ENCODE measurements at regions not wholly inside any gene's neighbourhood (a gene's known extent, or its start where the extent isn't known, plus 50 kb on each side); places are given as distances from the start of the nearest gene placed in this dataset.

GRCh38 chr16:87163637-87164036 is 153.6 kb downstream of the C16orf95 start:
- TF ChIP-seq CTCF (conservative IDR thresholded peaks at IDR 0.05; ENCODE audit: control insufficient read depth, insufficient read depth, low read depth, low read length) = no peak
- no peak for DNase-seq (ENCODE audit: low read depth)
- H3K4me3 ChIP-seq (ENCODE audit: control insufficient read depth, low read depth, low read length) = no peak overlapping the region

- no peak for DNase-seq (ENCODE audit: low read depth)
- TF ChIP-seq CTCF (conservative IDR thresholded peaks at IDR 0.05; ENCODE audit: control insufficient read depth, insufficient read depth, low read depth, low read length) = no peak
- H3K4me3 ChIP-seq (ENCODE audit: control insufficient read depth, low read depth, low read length) = no peak overlapping the region
These were observed 152.0 kb downstream of the C16orf95 start for GRCh38 chr16:87165151-87165550.

- no peak for DNase-seq (ENCODE audit: low read depth)
- H3K4me3 ChIP-seq (ENCODE audit: control insufficient read depth, low read depth, low read length) = no peak overlapping the region
- no peak for TF ChIP-seq CTCF (conservative IDR thresholded peaks at IDR 0.05; ENCODE audit: control insufficient read depth, insufficient read depth, low read depth, low read length)
These were observed 151.3 kb downstream of the C16orf95 start for GRCh38 chr16:87165885-87166284.

GRCh38 chr16:87166321-87166720 is 150.9 kb downstream of the C16orf95 start:
- H3K4me3 ChIP-seq (ENCODE audit: control insufficient read depth, low read depth, low read length) = no peak overlapping the region
- DNase-seq (ENCODE audit: low read depth) = no peak
- no peak for TF ChIP-seq CTCF (conservative IDR thresholded peaks at IDR 0.05; ENCODE audit: control insufficient read depth, insufficient read depth, low read depth, low read length)

GRCh38 chr16:87166934-87167333 is 150.3 kb downstream of the C16orf95 start:
- no peak for DNase-seq (ENCODE audit: low read depth)
- no peak overlapping the region for H3K4me3 ChIP-seq (ENCODE audit: control insufficient read depth, low read depth, low read length)
- no peak for TF ChIP-seq CTCF (conservative IDR thresholded peaks at IDR 0.05; ENCODE audit: control insufficient read depth, insufficient read depth, low read depth, low read length)

GRCh38 chr16:87169509-87169995 is 147.6 kb downstream of the C16orf95 start:
- no peak for DNase-seq (ENCODE audit: low read depth)
- H3K4me3 ChIP-seq (ENCODE audit: control insufficient read depth, low read depth, low read length) = no peak overlapping the region

More at GRCh38 chr16:87169509-87169995, 147.6 kb downstream of the C16orf95 start:
- no peak for TF ChIP-seq CTCF (conservative IDR thresholded peaks at IDR 0.05; ENCODE audit: control insufficient read depth, insufficient read depth, low read depth, low read length)

All from fibroblast of mammary gland (primary cell).